ENCODE measurements at regions not wholly inside any gene's neighbourhood (a gene's known extent, or its start where the extent isn't known, plus 50 kb on each side); places are given as distances from the start of the nearest gene placed in this dataset.

DNA sequence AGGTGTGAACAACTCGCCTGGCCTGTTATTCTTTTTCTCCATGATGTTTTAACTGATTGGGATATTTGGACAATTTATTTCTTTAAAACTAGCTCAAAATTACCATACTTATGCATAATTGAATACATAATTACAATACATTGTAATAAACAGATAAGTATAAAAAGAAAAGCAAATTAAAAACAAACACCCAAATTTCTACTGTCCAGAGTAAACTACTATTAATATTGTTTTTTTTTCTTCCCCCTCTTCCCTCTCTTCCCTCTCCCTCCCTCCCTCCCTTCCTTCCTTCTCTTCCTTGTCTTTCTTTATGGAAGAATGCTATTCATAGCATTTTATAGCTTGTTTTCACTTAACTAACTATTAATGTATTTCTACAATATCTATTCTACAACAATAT, 117.7 kb upstream of the IVNS1ABP start:
- BruUV-seq (replicated peaks) = no TSS peak
- DNase-seq (no peak), ATAC-seq (no peak)
- TF ChIP-seq EZH2 (IDR thresholded peaks at IDR 0.05; ENCODE audit: low read length, unreplicated experiment) (no peak), EZH2phosphoT487 (IDR thresholded peaks at IDR 0.05; ENCODE audit: borderline replicate concordance, low read length) (no peak)
- TF ChIP-seq, protein P1, sequence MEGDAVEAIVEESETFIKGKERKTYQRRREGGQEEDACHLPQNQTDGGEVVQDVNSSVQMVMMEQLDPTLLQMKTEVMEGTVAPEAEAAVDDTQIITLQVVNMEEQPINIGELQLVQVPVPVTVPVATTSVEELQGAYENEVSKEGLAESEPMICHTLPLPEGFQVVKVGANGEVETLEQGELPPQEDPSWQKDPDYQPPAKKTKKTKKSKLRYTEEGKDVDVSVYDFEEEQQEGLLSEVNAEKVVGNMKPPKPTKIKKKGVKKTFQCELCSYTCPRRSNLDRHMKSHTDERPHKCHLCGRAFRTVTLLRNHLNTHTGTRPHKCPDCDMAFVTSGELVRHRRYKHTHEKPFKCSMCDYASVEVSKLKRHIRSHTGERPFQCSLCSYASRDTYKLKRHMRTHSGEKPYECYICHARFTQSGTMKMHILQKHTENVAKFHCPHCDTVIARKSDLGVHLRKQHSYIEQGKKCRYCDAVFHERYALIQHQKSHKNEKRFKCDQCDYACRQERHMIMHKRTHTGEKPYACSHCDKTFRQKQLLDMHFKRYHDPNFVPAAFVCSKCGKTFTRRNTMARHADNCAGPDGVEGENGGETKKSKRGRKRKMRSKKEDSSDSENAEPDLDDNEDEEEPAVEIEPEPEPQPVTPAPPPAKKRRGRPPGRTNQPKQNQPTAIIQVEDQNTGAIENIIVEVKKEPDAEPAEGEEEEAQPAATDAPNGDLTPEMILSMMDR (conservative IDR thresholded peaks at IDR 0.05; ENCODE audit: low read depth, low read length) = no peak
- ChIA-PET CTCF (no interaction called here), POLR2A (ENCODE audit: unreplicated experiment) (interaction anchor here (0.6 kb wide), 1 partner anchor 50 kb away, joined by 3 read pairs; no protein-coding TSS in a partner anchor)
- Histone ChIP-seq H3K79me2 (ENCODE audit: low read length) (no peaks in the 10 kb centered on the region), H3K9me2 (replicated peaks; ENCODE audit: low read length) (no peaks in the 10 kb centered on the region), H3F3A (ENCODE audit: low read length, unreplicated experiment) (no peaks in the 10 kb centered on the region), H3K36me3 (ENCODE audit: low read depth, low read length) (no peaks in the 10 kb centered on the region), H3K4me3 (ENCODE audit: low read length) (no peak overlapping the region), H2AFZ (ENCODE audit: low read length) (no peak overlapping the region), H3K27me3 (ENCODE audit: low read length) (no peaks in the 10 kb centered on the region), H3K9ac (ENCODE audit: low read length) (no peak overlapping the region), H3K4me2 (ENCODE audit: low read length) (no peak overlapping the region), H4K20me1 (ENCODE audit: low read length) (no peaks in the 10 kb centered on the region), H3K4me1 (ENCODE audit: insufficient read depth, low read length) (peaks cover 12% of the 10 kb centered on the region), H3K9me3 (ENCODE audit: low read length) (no peaks in the 10 kb centered on the region), H3K27ac (ENCODE audit: low read length) (no peak overlapping the region)
- intact Hi-C loops (cut with micrococcal nuclease) = loop anchor here (5.0 kb wide), 1 partner anchor 62 kb away; no protein-coding TSS in a partner anchor

DNA sequence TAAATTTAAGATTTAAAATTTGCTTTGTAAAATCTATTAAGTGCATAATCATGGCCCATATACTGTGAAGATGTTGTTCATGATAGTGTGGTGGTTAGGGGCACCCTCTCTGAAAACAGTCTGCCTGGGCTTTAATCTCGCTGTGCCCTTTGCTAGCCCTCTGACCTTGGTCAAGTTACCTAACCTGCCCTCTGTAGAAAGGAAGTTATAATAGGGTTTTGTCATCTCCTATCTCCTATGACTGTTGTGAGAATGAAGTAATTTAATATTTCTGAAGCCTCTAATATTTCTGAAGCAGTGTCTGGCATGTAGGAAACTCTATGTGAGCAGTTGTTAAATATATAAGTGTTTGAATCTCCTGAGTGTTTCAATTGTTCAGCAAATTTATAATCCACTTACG, 116.6 kb upstream of the IVNS1ABP start:
- DNase-seq (no peak), ATAC-seq (no peak)
- TF ChIP-seq EZH2 (IDR thresholded peaks at IDR 0.05; ENCODE audit: low read length, unreplicated experiment) (no peak), EZH2phosphoT487 (IDR thresholded peaks at IDR 0.05; ENCODE audit: borderline replicate concordance, low read length) (no peak)
- TF ChIP-seq, protein P1 (conservative IDR thresholded peaks at IDR 0.05; ENCODE audit: low read depth, low read length) = no peak
- no peaks in the 10 kb centered on the region for H3K9me2 ChIP-seq (replicated peaks; ENCODE audit: low read length)
- no peaks in the 10 kb centered on the region for H3F3A ChIP-seq (ENCODE audit: low read length, unreplicated experiment)
- BruUV-seq (replicated peaks) = no TSS peak
- intact Hi-C loops (cut with micrococcal nuclease) = no loop called here
- no peak overlapping the region for H3K4me2 ChIP-seq (ENCODE audit: low read length)
- H2AFZ ChIP-seq (ENCODE audit: low read length) = no peak overlapping the region
- ChIA-PET POLR2A (ENCODE audit: unreplicated experiment) (no interaction called here), CTCF (no interaction called here)
- H3K27me3 ChIP-seq (ENCODE audit: low read length) = no peaks in the 10 kb centered on the region
- 0 out of 2 replicates have a peak, but pooled peaks cover 2% of the 10 kb centered on the region for H3K4me1 ChIP-seq (ENCODE audit: insufficient read depth, low read length)
- H3K4me3 ChIP-seq (ENCODE audit: low read length) = no peak overlapping the region
- no peaks in the 10 kb centered on the region for H3K9me3 ChIP-seq (ENCODE audit: low read length)
- H3K27ac ChIP-seq (ENCODE audit: low read length) = no peak overlapping the region
- H3K79me2 ChIP-seq (ENCODE audit: low read length) = no peaks in the 10 kb centered on the region
- no peaks in the 10 kb centered on the region for H4K20me1 ChIP-seq (ENCODE audit: low read length)
- H3K9ac ChIP-seq (ENCODE audit: low read length) = no peak overlapping the region
- no peaks in the 10 kb centered on the region for H3K36me3 ChIP-seq (ENCODE audit: low read depth, low read length)

DNA sequence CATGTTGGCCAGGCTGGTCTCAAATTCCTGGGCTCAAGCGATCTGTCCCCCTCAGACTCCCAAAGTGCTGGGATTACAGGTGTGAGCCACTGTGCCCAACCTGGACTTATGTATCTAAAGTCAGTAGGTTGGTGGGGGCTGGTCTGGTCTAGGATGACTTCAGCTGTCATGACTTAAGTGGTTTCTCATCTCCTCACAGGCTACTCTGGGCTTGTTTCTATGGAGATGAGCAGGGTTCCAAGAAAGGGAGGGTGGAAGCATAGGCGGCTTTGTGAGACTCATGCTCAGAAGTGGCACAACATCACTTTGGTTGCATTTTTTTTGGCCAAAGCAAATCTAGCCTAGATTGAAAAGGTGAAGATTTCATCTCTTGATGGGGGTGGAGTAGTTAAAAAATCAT, 115.9 kb upstream of the IVNS1ABP start:
- H3K9me3 ChIP-seq (ENCODE audit: low read length) = no peaks in the 10 kb centered on the region
- no peak overlapping the region for H3K4me2 ChIP-seq (ENCODE audit: low read length)
- no peaks in the 10 kb centered on the region for H4K20me1 ChIP-seq (ENCODE audit: low read length)
- H3K27ac ChIP-seq (ENCODE audit: low read length) = no peak overlapping the region
- no peaks in the 10 kb centered on the region for H3K36me3 ChIP-seq (ENCODE audit: low read depth, low read length)
- no peak overlapping the region for H3K9ac ChIP-seq (ENCODE audit: low read length)
- no peak for ATAC-seq
- no peak overlapping the region for H2AFZ ChIP-seq (ENCODE audit: low read length)
- no peaks in the 10 kb centered on the region for H3K4me1 ChIP-seq (ENCODE audit: insufficient read depth, low read length)
- CTCF ChIA-PET = no interaction called here
- H3K4me3 ChIP-seq (ENCODE audit: low read length) = no peak overlapping the region
- no peaks in the 10 kb centered on the region for H3K79me2 ChIP-seq (ENCODE audit: low read length)
- no peak for DNase-seq
- intact Hi-C loops (cut with micrococcal nuclease) = no loop called here
- BruUV-seq (replicated peaks) = no TSS peak
- TF ChIP-seq, protein P1 (conservative IDR thresholded peaks at IDR 0.05; ENCODE audit: low read depth, low read length) = no peak
- TF ChIP-seq EZH2 (IDR thresholded peaks at IDR 0.05; ENCODE audit: low read length, unreplicated experiment) (no peak), EZH2phosphoT487 (IDR thresholded peaks at IDR 0.05; ENCODE audit: borderline replicate concordance, low read length) (no peak)
- POLR2A ChIA-PET (ENCODE audit: unreplicated experiment) = no interaction called here
- H3K9me2 ChIP-seq (replicated peaks; ENCODE audit: low read length) = no peaks in the 10 kb centered on the region
- H3K27me3 ChIP-seq (ENCODE audit: low read length) = no peaks in the 10 kb centered on the region
- H3F3A ChIP-seq (ENCODE audit: low read length, unreplicated experiment) = no peaks in the 10 kb centered on the region

All from PC-3 (cell line).